BLaER1 (cell line): ENCODE measurements at regions not wholly inside any gene's neighbourhood (a gene's known extent, or its start where the extent isn't known, plus 50 kb on each side); places are given as distances from the start of the nearest gene placed in this dataset.
"Not testable (repeated sequence)": the region's sequence is repeated elsewhere in the genome, so short reads cannot be mapped to it uniquely, and the experiment has no call there.

Experiments used
- H3K27ac ChIP-seq: shearing (Covaris generic); formaldehyde crosslinking; 2 replicates; pipeline ENCODE4 v1.8.1; 2022
- H3K27me3 ChIP-seq: shearing (Covaris generic); formaldehyde crosslinking; 2 replicates; pipeline ENCODE4 v1.8.1; 2022
- H3K36me3 ChIP-seq: shearing (Covaris generic); formaldehyde crosslinking; 2 replicates; pipeline ENCODE4 v1.8.1; 2022
- H3K4me1 ChIP-seq: shearing (Covaris generic); formaldehyde crosslinking; 2 replicates; pipeline ENCODE4 v1.8.1; 2022
- H3K4me2 ChIP-seq: shearing (Covaris generic); formaldehyde crosslinking; 2 replicates; pipeline ENCODE4 v1.8.1; 2022
- H3K4me3 ChIP-seq: shearing (Covaris generic); formaldehyde crosslinking; 2 replicates; pipeline ENCODE4 v1.8.1; 2022
- H3K9ac ChIP-seq: shearing (Covaris generic); formaldehyde crosslinking; 2 replicates; pipeline ENCODE4 v1.8.1; 2022
- H3K9me3 ChIP-seq: shearing (Covaris generic); formaldehyde crosslinking; 2 replicates; pipeline ENCODE4 v1.8.1; 2022
- H4K20me1 ChIP-seq: shearing (Covaris generic); formaldehyde crosslinking; 2 replicates; pipeline ENCODE4 v1.8.1; 2022
- Cebpa-rat ChIP-seq: shearing (Covaris generic); IDR thresholded peaks from 2 replicates; pipeline ENCODE4 v1.8.1; 2022

- no peak overlapping the region for H3K4me2 ChIP-seq
- H3K9me3 ChIP-seq, result peaks cover 35% of the 10 kb centered on the region
- H3K4me3 ChIP-seq, result no peak overlapping the region
- TF ChIP-seq Cebpa-rat, result no peak
- no peaks in the 10 kb centered on the region for H3K27me3 ChIP-seq
- no peak overlapping the region for H3K9ac ChIP-seq
- no peak overlapping the region for H3K27ac ChIP-seq
- H3K36me3 ChIP-seq, result no peaks in the 10 kb centered on the region
- peaks cover 5% of the 10 kb centered on the region for H3K4me1 ChIP-seq
- no peaks in the 10 kb centered on the region for H4K20me1 ChIP-seq
These were observed 66.4 kb upstream of the SOD1 start for GRCh38 chr21:31592963-31593560.

- TF ChIP-seq Cebpa-rat, result no peak
- no peak overlapping the region for H3K4me3 ChIP-seq
These were observed 67.0 kb upstream of the SOD1 start for GRCh38 chr21:31592516-31592915.

GRCh38 chr21:31589820-31590219 is 69.7 kb upstream of the SOD1 start:
- Histone ChIP-seq H4K20me1 (no peaks in the 10 kb centered on the region), H3K4me3 (no peak overlapping the region), H3K9me3 (peaks cover 5% of the 10 kb centered on the region; the same call in 1 of the 2 replicates), H3K9ac (no peak overlapping the region), H3K27ac (no peak overlapping the region), H3K27me3 (no peaks in the 10 kb centered on the region), H3K4me1 (no peaks in the 10 kb centered on the region), H3K4me2 (no peak overlapping the region), H3K36me3 (no peaks in the 10 kb centered on the region)
- no peak for TF ChIP-seq Cebpa-rat

More at GRCh38 chr21:31592516-31592915, 67.0 kb upstream of the SOD1 start:
- Histone ChIP-seq H4K20me1 (no peaks in the 10 kb centered on the region), H3K9me3 (peaks cover 30% of the 10 kb centered on the region), H3K36me3 (no peaks in the 10 kb centered on the region), H3K4me2 (no peak overlapping the region), H3K27ac (no peak overlapping the region), H3K4me1 (peaks cover 5% of the 10 kb centered on the region), H3K27me3 (no peaks in the 10 kb centered on the region), H3K9ac (no peak overlapping the region)

- Histone ChIP-seq H3K4me3 (no peak overlapping the region), H4K20me1 (no peaks in the 10 kb centered on the region), H3K27me3 (no peaks in the 10 kb centered on the region), H3K4me1 (peaks cover 11% of the 10 kb centered on the region), H3K9ac (no peak overlapping the region), H3K36me3 (no peaks in the 10 kb centered on the region), H3K9me3 (no peaks in the 10 kb centered on the region), H3K4me2 (no peak overlapping the region), H3K27ac (no peak overlapping the region)
- no peak for TF ChIP-seq Cebpa-rat
These were observed 73.4 kb upstream of the SOD1 start for GRCh38 chr21:31586118-31586517.

GRCh38 chr21:31583937-31584336 is 75.6 kb upstream of the SOD1 start:
- H3K4me3 ChIP-seq, H3K36me3 ChIP-seq, H3K27ac ChIP-seq, H3K4me2 ChIP-seq, H3K9me3 ChIP-seq, H3K27me3 ChIP-seq, H3K9ac ChIP-seq, H4K20me1 ChIP-seq: not testable (repeated sequence)
- H3K4me1 ChIP-seq, result peaks cover 11% of the 10 kb centered on the region

- no peaks in the 10 kb centered on the region for H3K9me3 ChIP-seq
- no peaks in the 10 kb centered on the region for H3K27me3 ChIP-seq
- H3K4me3 ChIP-seq, result no peak overlapping the region
- H4K20me1 ChIP-seq, result no peaks in the 10 kb centered on the region
- H3K36me3 ChIP-seq, result no peaks in the 10 kb centered on the region
- no peak overlapping the region for H3K4me2 ChIP-seq
- peaks cover 11% of the 10 kb centered on the region for H3K4me1 ChIP-seq
- H3K9ac ChIP-seq, result no peak overlapping the region
- no peak for TF ChIP-seq Cebpa-rat
- no peak overlapping the region for H3K27ac ChIP-seq
These were observed 76.0 kb upstream of the SOD1 start for GRCh38 chr21:31583498-31583897.

GRCh38 chr21:31580866-31581276 is 78.6 kb upstream of the SOD1 start:
- no peak overlapping the region for H3K4me3 ChIP-seq
- H3K4me1 ChIP-seq, result peaks cover 11% of the 10 kb centered on the region
- H3K27ac ChIP-seq, result no peak overlapping the region
- H3K4me2 ChIP-seq, result no peak overlapping the region
- TF ChIP-seq Cebpa-rat, result no peak
- no peaks in the 10 kb centered on the region for H3K27me3 ChIP-seq
- no peaks in the 10 kb centered on the region for H3K9me3 ChIP-seq
- H3K9ac ChIP-seq, result no peak overlapping the region
- H3K36me3 ChIP-seq, result no peaks in the 10 kb centered on the region
- H4K20me1 ChIP-seq, result no peaks in the 10 kb centered on the region

- Histone ChIP-seq H3K4me3 (no peak overlapping the region), H4K20me1 (no peaks in the 10 kb centered on the region), H3K36me3 (peaks cover 4% of the 10 kb centered on the region; the same call in 1 of the 2 replicates), H3K9me3 (peaks cover 31% of the 10 kb centered on the region), H3K4me2 (no peak overlapping the region), H3K27ac (no peak overlapping the region), H3K9ac (no peak overlapping the region), H3K27me3 (no peaks in the 10 kb centered on the region), H3K4me1 (peaks cover 6% of the 10 kb centered on the region)
- no peak for TF ChIP-seq Cebpa-rat
These were observed 82.2 kb upstream of the SOD1 start for GRCh38 chr21:31577271-31577670.

GRCh38 chr21:31576428-31576827 is 83.1 kb upstream of the SOD1 start:
- Histone ChIP-seq H3K4me2 (no peak overlapping the region), H3K27me3 (no peaks in the 10 kb centered on the region), H4K20me1 (no peaks in the 10 kb centered on the region), H3K9me3 (peaks cover 31% of the 10 kb centered on the region), H3K36me3 (peaks cover 4% of the 10 kb centered on the region; the same call in 1 of the 2 replicates), H3K4me1 (peaks cover 9% of the 10 kb centered on the region), H3K4me3 (no peak overlapping the region), H3K27ac (no peak overlapping the region), H3K9ac (no peak overlapping the region)
- no peak for TF ChIP-seq Cebpa-rat

- Histone ChIP-seq H4K20me1 (no peaks in the 10 kb centered on the region), H3K4me3 (no peak overlapping the region), H3K27ac (no peak overlapping the region), H3K4me2 (no peak overlapping the region), H3K27me3 (no peaks in the 10 kb centered on the region), H3K4me1 (peaks cover 26% of the 10 kb centered on the region), H3K9ac (no peak overlapping the region), H3K36me3 (peaks cover 4% of the 10 kb centered on the region; the same call in 1 of the 2 replicates), H3K9me3 (peaks cover 31% of the 10 kb centered on the region)
- TF ChIP-seq Cebpa-rat, result no peak
These were observed 86.3 kb upstream of the SOD1 start for GRCh38 chr21:31573217-31573616.

GRCh38 chr21:31571879-31572278 is 87.6 kb upstream of the SOD1 start:
- Histone ChIP-seq H3K36me3 (peaks cover 5% of the 10 kb centered on the region; the same call in 1 of the 2 replicates), H3K9ac (no peak overlapping the region), H3K9me3 (peaks cover 31% of the 10 kb centered on the region), H3K4me3 (no peak overlapping the region), H4K20me1 (no peaks in the 10 kb centered on the region), H3K27me3 (no peaks in the 10 kb centered on the region), H3K27ac (no peak overlapping the region), H3K4me1 (peaks cover 26% of the 10 kb centered on the region), H3K4me2 (peak overlapping the region; percentile 16; the same call in 1 of the 2 replicates)
- TF ChIP-seq Cebpa-rat, result no peak
